H1 (cell line): ENCODE measurements at regions not wholly inside any gene's neighbourhood (a gene's known extent, or its start where the extent isn't known, plus 50 kb on each side); places are given as distances from the start of the nearest gene placed in this dataset.

ENCODE experiments used
- CTCF ChIA-PET: fragments of 300-600 bp; sonication (Branson Sonifier 250); formaldehyde crosslinking; loops from one replicate; lab custom pipeline; 2021; ENCODE audit not compliant: partially characterized antibody; lab: Charles Lee
- POLR2A ChIA-PET: fragments of 300-600 bp; sonication (Branson Sonifier 250); formaldehyde crosslinking; loops from one replicate; lab custom pipeline; 2021; ENCODE audit warnings: inconsistent platforms; ENCODE audit not compliant: partially characterized antibody; lab: Charles Lee
- DNase-seq, 2 experiments: peaks; one replicate each; pipeline versions ENCODE4 v3.0.0 to v3.0.0-alpha.2; 2010 to 2022; ENCODE audit warnings: low spot score in 2 of 2, low read depth in 1 of 2, mixed read lengths in 1 of 2
- FAIRE-seq: peaks from 2 replicates; lab custom pipeline; 2011; peaks lifted over from hg19 to GRCh38; lab: Jason Lieb, UNC
- H2AFZ ChIP-seq: 2 replicates; pipeline ENCODE4 v1.8.1; 2012; ENCODE audit warnings: low read length, inconsistent platforms
- H2AK5ac ChIP-seq: 2 replicates; pipeline ENCODE4 v1.6.1; 2013; ENCODE audit warnings: low read depth, low read length
- H2BK120ac ChIP-seq: replicated peaks from 2 replicates; pipeline ENCODE3; 2013; ENCODE audit warnings: low read depth, low read length, inconsistent platforms
- H2BK12ac ChIP-seq: 2 replicates; pipeline ENCODE4 v1.6.1; 2013; ENCODE audit warnings: low read depth, low read length
- H2BK15ac ChIP-seq: 2 replicates; pipeline ENCODE4 v1.6.1; 2013; ENCODE audit warnings: low read length
- H2BK20ac ChIP-seq: 2 replicates; pipeline ENCODE4 v1.6.1; 2013; ENCODE audit warnings: low read length
- H2BK5ac ChIP-seq: 2 replicates; pipeline ENCODE4 v1.6.1; 2013; ENCODE audit warnings: low read depth, low read length
- H3K14ac ChIP-seq: 2 replicates; pipeline ENCODE4 v1.6.1; 2013; ENCODE audit warnings: inconsistent platforms; ENCODE audit not compliant: insufficient read length
- H3K18ac ChIP-seq: 2 replicates; pipeline ENCODE4 v1.6.1; 2013; ENCODE audit warnings: low read length; ENCODE audit errors: extremely low read depth
- H3K23ac ChIP-seq: 2 replicates; pipeline ENCODE4 v1.6.1; 2013; ENCODE audit warnings: inconsistent platforms; ENCODE audit not compliant: insufficient read length
- H3K23me2 ChIP-seq: 2 replicates; pipeline ENCODE4 v1.6.1; 2013; ENCODE audit warnings: low read depth, low read length
- H3K27ac ChIP-seq: 2 replicates; pipeline ENCODE4 v1.6.1; 2011; ENCODE audit warnings: low read depth, low read length, inconsistent platforms
- H3K27me3 ChIP-seq, 4 experiments: replicated peaks in 1 of 4; 1 replicate in 1 of 4; 2 replicates in 3 of 4; pipeline versions ENCODE4 v1.6.1 to v1.8.1; 2011 to 2013; ENCODE audit warnings: low read length in 3 of 4, mild to moderate bottlenecking in 3 of 4, inconsistent platforms in 2 of 4, mixed read lengths in 2 of 4, moderate library complexity in 1 of 4; ENCODE audit not compliant: control insufficient read depth in 3 of 4, insufficient read depth in 3 of 4; ENCODE audit errors: extremely low read depth in 1 of 4
- H3K36me3 ChIP-seq, 4 experiments: 2 replicates each; pipeline versions ENCODE4 v1.6.1 to v1.8.1; 2011 to 2013; ENCODE audit warnings: mild to moderate bottlenecking in 4 of 4, low read length in 3 of 4, moderate library complexity in 2 of 4, control low read depth in 1 of 4, inconsistent platforms in 1 of 4; ENCODE audit not compliant: insufficient read depth in 4 of 4, control insufficient read depth in 2 of 4
- H3K4ac ChIP-seq: replicated peaks from 2 replicates; pipeline ENCODE3; 2013; ENCODE audit warnings: low read length, low read depth, mixed read lengths, inconsistent platforms; ENCODE audit not compliant: insufficient read length
- H3K4me1 ChIP-seq, 4 experiments: replicated peaks in 1 of 4; 1 replicate in 1 of 4; 2 replicates in 3 of 4; pipeline versions ENCODE4 v1.6.1 to v1.8.1; 2011 to 2013; ENCODE audit warnings: low read length in 3 of 4, inconsistent platforms in 2 of 4, mixed read lengths in 1 of 4; ENCODE audit not compliant: insufficient read depth in 4 of 4, control insufficient read depth in 3 of 4
- H3K4me2 ChIP-seq, 2 experiments: 2 replicates each; pipeline versions ENCODE4 v1.6.1 to v1.8.1; 2011 to 2013; ENCODE audit warnings: low read depth in 2 of 2, low read length in 2 of 2, control low read depth in 1 of 2, inconsistent platforms in 1 of 2, mild to moderate bottlenecking in 1 of 2; ENCODE audit not compliant: insufficient read depth in 1 of 2
- H3K4me3 ChIP-seq, 4 experiments: fragments of 200-600, 300-600 bp in 1 of 4; sonication (generic), shearing (Covaris generic), sonication (Bioruptor Twin) in 1 of 4; 2 replicates each; pipeline versions ENCODE4 v1.5.1 to v1.8.1; 2011 to 2016; ENCODE audit warnings: low read length in 4 of 4, low read depth in 3 of 4, control low read depth in 2 of 4, inconsistent platforms in 2 of 4, mild to moderate bottlenecking in 2 of 4, mixed read lengths in 1 of 4, moderate library complexity in 1 of 4; ENCODE audit not compliant: insufficient read depth in 2 of 4; ENCODE audit errors: extremely low read depth in 1 of 4
- H3K56ac ChIP-seq: replicated peaks from 2 replicates; pipeline ENCODE3; 2013; ENCODE audit warnings: low read depth, mild to moderate bottlenecking, mixed read lengths, low read length, inconsistent platforms; ENCODE audit not compliant: insufficient read length
- H3K79me1 ChIP-seq: 2 replicates; pipeline ENCODE4 v1.6.1; 2013; ENCODE audit warnings: low read depth, low read length, control low read depth
- H3K79me2 ChIP-seq, 2 experiments: 2 replicates each; pipeline versions ENCODE4 v1.6.1 to v1.8.1; 2012 to 2013; ENCODE audit warnings: low read length in 2 of 2, mild to moderate bottlenecking in 2 of 2, inconsistent platforms in 1 of 2; ENCODE audit not compliant: insufficient read depth in 2 of 2, control insufficient read depth in 1 of 2
- H3K9ac ChIP-seq, 4 experiments: replicated peaks in 1 of 4; 1 replicate in 1 of 4; 2 replicates in 3 of 4; pipeline versions ENCODE4 v1.6.1 to v1.8.1; 2011 to 2013; ENCODE audit warnings: low read depth in 3 of 4, low read length in 3 of 4, control low read depth in 2 of 4, mild to moderate bottlenecking in 2 of 4, moderate library complexity in 2 of 4, inconsistent platforms in 1 of 4; ENCODE audit errors: extremely low read depth in 1 of 4
- H3K9me3 ChIP-seq, 2 experiments: 2 replicates each; pipeline versions ENCODE4 v1.6.1 to v1.8.1; 2012 to 2013; ENCODE audit warnings: mild to moderate bottlenecking in 2 of 2, moderate library complexity in 2 of 2, control low read depth in 1 of 2, inconsistent platforms in 1 of 2, low read depth in 1 of 2, low read length in 1 of 2, mixed read lengths in 1 of 2; ENCODE audit not compliant: insufficient read depth in 2 of 2
- H4K20me1 ChIP-seq, 2 experiments: replicated peaks in 1 of 2; 2 replicates each; pipeline versions ENCODE3 to v1.8.1; 2011 to 2013; ENCODE audit warnings: inconsistent platforms in 2 of 2, low read length in 2 of 2, mild to moderate bottlenecking in 1 of 2; ENCODE audit not compliant: insufficient read depth in 2 of 2, control insufficient read depth in 1 of 2
- H4K5ac ChIP-seq: 2 replicates; pipeline ENCODE4 v1.6.1; 2013; ENCODE audit warnings: low read length, low read depth, mixed read lengths, inconsistent platforms; ENCODE audit not compliant: insufficient read length
- H4K8ac ChIP-seq: 2 replicates; pipeline ENCODE4 v1.8.0; 2013; ENCODE audit warnings: mild to moderate bottlenecking, moderate library complexity, low read length, inconsistent platforms; ENCODE audit not compliant: insufficient read depth; ENCODE audit errors: extremely low read depth
- H4K91ac ChIP-seq: replicated peaks from 2 replicates; pipeline ENCODE3; 2013; ENCODE audit warnings: low read length, mixed read lengths, inconsistent platforms; ENCODE audit not compliant: insufficient read length
- GTF2F1 ChIP-seq: IDR thresholded peaks from 2 replicates; pipeline ENCODE4 v1.6.1; 2012; ENCODE audit warnings: low read depth, low read length, improper control_type of control experiment, borderline replicate concordance
- POU5F1 ChIP-seq: IDR thresholded peaks from 2 replicates; pipeline ENCODE4 v1.6.1; 2011; ENCODE audit warnings: low read depth, mild to moderate bottlenecking, low read length, moderate library complexity
- RXRA ChIP-seq: IDR thresholded peaks from 2 replicates; pipeline ENCODE4 v1.6.1; 2011; ENCODE audit warnings: low read depth, mild to moderate bottlenecking, low read length, moderate library complexity; ENCODE audit not compliant: insufficient read depth
- TAF1 ChIP-seq: IDR thresholded peaks from 2 replicates; pipeline ENCODE4 v1.6.1; 2011; ENCODE audit warnings: mild to moderate bottlenecking, low read depth, low read length
- WGBS, 2 experiments: shearing (Covaris generic) in 1 of 2; methylation state at CpG; one replicate each; pipeline versions ENCODE4 v1.1.6 to v1.1.7; 2013 to 2015; ENCODE audit warnings: low lambda C conversion rate in 2 of 2, mixed read lengths in 2 of 2, inconsistent platforms in 1 of 2, low coverage in 1 of 2, missing lambda C conversion rate in 1 of 2; ENCODE audit not compliant: insufficient replicate concordance in 2 of 2, insufficient coverage in 1 of 2, insufficient read length in 1 of 2; ENCODE audit errors: extremely low coverage in 1 of 2, missing lambda C conversion rate in 1 of 2; 5-methylcytosine and 5-hydroxymethylcytosine counted together

DNA sequence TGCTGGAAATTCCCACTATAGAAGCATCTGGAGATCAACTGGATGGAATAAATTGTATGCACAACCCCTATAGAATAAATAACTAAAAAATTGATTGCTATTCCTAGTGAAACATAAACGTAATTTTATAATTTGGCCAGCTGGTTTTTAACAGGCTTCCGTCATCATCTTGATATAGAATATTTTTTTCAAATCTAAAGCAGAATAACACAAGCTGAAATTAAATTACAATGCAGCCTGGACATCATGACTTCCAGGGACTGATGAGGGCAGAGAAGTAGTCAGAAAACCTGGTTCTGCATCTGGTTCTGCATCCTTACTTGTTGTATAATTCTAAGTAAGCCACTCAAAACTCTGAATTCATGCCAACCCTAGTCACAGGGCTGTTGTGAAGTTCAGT is 146.1 kb downstream of the MEX3B start:
- no peak for FAIRE-seq
- 87% methylated on average over 2 of the region's 2 CpGs; no CpG with 5 or more reads in 1 of the 2 experiments for WGBS, 2 experiments
- TF ChIP-seq RXRA (no peak), TAF1 (no peak), POU5F1 (no peak), GTF2F1 (no peak)

More for the DNA sequence above, 146.1 kb downstream of the MEX3B start:
- Histone ChIP-seq H3K9me3 (no peaks in the 10 kb centered on the region), H3K14ac (no peak overlapping the region), H4K8ac (no peak overlapping the region), H3K23me2 (no peaks in the 10 kb centered on the region), H3K36me3 (no peaks in the 10 kb centered on the region), H3K79me1 (no peaks in the 10 kb centered on the region), H4K91ac (no peak overlapping the region), H2BK20ac (no peak overlapping the region), H2BK5ac (no peak overlapping the region), H3K23ac (no peak overlapping the region), H3K9ac (no peak overlapping the region), H2BK120ac (no peak overlapping the region), H2AK5ac (no peak overlapping the region), H3K4me3 (no peak overlapping the region), H3K27me3 (no peaks in the 10 kb centered on the region), H3K4ac (no peak overlapping the region), H3K27ac (no peak overlapping the region), H2BK12ac (no peak overlapping the region), H2AFZ (no peak overlapping the region), H3K4me2 (no peak overlapping the region), H3K56ac (no peak overlapping the region), H4K5ac (no peak overlapping the region), H2BK15ac (no peak overlapping the region), H3K79me2 (no peaks in the 10 kb centered on the region), H4K20me1 (no peaks in the 10 kb centered on the region), H3K4me1 (no peaks in the 10 kb centered on the region), H3K18ac (no peak overlapping the region)
- no peak for DNase-seq
- POLR2A ChIA-PET, result interaction anchor here (0.5 to 1.7 kb wide), 2 partner anchors 31 to 41 kb away, joined by 3 to 4 read pairs; no protein-coding TSS in a partner anchor
- CTCF ChIA-PET, result interaction anchor here (1.0 to 1.1 kb wide), 2 partner anchors 30 to 144 kb away, joined by 3 read pairs; no protein-coding TSS in a partner anchor
